Stimulated activated CD8-positive, alpha-beta memory T cell treated with anti-CD3 and anti-CD28 coated beads, Interleukin-12 subunit alpha, Interleukin-12 subunit beta, amount 100 ng/mL, for 1 hour (primary cell): ENCODE measurements at regions not wholly inside any gene's neighbourhood (a gene's known extent, or its start where the extent isn't known, plus 50 kb on each side); places are given as distances from the start of the nearest gene placed in this dataset.

Source experiments
- DNase-seq: peaks from one replicate; pipeline ENCODE4 v3.0.0-alpha.2; 2020; ENCODE audit warnings: low read depth

GRCh38 chr4:13248621-13249298 lies 235.4 kb downstream of the RAB28 start:
- DNase-seq: no peak

DNA sequence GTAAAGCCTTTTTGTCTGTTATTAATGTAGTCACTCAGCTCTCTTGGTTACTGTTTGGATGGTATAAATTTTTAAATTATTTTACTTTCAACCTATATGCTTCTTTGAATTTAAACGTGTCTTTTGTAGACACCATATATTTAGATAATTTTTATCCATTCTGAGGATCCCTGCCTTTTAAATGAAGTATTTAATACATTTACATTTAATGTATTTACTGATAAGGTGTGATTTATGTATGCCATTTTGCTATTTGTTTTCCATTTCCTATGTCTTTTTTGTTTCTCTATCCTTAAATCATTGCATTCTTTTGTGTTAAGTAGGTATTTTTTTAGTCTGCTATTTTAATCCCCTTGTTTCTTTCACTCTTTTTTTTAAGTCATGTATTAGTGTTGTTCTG lies 238.0 kb downstream of the RAB28 start:
- DNase-seq: no peak

- DNase-seq: no peak
These were observed 239.7 kb downstream of the RAB28 start for GRCh38 chr4:13244444-13244843.

DNA sequence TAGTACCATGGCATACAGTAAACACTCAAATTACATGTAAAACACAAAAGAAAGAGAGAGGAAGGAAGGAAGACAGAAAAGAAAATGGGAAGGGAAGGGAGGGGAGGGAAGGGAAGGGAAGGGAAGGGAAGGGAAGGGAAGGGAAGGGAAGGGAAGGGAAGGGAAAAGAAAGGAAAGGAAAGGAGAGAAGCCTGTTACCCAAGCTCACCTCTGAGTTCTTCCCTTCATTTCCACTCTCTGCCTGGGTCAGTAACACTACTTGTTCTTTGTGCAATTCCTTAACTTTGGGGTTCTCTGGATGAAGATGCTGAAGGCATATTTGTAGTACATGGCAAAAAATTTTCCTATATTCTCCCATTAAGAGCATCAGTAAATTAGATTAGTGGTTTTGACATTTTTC lies 241.0 kb downstream of the RAB28 start:
- no peak for DNase-seq

DNA sequence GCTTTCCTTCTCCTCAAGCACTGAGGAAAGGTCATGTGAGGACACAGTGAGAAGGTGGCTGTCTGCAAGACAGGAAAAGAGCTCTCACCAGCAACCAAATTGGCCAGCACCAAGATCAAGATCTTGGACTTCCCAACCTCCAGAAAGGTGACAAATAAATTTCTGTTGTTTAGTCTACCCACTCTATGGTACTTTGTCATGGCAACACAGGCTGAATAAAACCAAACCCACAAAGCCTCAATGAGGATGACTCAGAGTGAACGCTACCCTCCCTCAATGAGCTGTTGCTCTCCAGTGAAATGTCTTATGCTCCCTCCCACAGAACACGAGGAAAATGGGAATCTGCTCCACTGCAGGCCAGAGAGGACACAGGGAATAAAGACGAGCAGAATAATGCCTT lies 244.1 kb downstream of the RAB28 start:
- no peak for DNase-seq

GRCh38 chr4:13238936-13239335 lies 245.2 kb downstream of the RAB28 start:
- DNase-seq: no peak

DNA sequence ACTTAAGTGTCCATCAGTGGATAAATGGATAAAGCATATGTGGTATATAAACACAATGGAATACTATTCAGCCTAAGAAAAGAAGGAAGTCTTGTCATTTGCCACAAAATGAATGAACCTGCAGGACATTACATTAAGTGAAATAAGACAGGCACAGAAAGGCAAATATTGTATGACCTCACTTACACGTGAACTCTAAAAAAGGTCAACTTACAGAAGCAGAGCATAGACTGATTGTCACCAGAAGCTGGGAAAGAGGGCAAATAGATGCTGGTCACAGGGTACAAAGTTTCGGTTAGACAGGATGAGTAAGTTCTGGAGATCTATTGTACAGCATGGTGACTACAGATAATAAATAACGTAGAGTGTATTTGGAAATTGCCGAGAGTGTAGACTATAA lies 247.7 kb downstream of the RAB28 start:
- DNase-seq: no peak

GRCh38 chr4:13233755-13234154 lies 250.4 kb downstream of the RAB28 start:
- DNase-seq: no peak

DNA sequence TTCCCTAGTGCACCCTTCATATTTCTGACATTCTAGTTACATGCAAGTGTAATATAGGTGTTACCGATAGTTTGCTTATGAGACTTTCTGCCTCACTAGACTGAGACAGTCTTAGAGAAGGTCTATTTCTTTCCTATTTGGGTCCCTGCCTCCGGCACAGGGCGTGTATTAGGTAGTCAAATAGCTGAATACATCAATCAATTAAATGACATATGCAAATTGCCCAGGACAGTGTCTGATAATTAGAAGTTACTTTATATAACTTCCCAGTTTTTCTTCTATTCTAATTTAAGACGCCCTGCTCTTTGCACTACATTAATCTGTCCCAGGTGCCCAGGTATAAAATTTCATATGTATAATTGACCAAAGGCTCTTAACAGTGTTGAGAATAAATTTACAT lies 264.2 kb downstream of the RAB28 start:
- DNase-seq: no peak

DNA sequence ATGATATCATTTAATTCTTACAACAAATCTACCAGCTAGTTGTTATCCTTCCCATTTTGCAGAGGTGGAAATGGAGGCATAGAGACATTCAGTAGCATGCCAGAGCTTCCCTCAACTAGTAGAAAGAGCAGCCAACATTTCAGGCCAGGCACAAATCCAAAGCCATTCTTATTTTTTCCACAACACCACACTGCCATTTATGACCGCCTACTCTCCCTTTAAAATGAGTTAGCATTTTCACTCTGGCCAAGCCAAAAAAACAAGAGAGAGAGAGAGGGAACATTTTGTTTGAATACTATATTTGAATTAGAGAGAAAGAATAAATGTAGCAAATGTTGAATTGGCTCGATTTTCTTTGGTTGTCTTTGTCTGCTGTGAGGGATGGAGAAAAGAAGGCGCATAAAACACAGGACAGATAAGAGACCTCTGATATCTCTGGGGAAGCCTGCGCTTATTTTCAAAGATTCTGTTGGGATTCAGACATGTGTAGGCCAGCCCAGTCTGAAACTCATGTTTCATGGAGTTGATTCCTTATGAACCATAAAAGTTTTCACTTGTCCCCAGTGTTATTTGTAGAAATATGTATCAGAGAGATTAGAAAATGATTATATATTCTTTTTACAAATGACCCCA lies 265.7 kb downstream of the RAB28 start:
- no peak for DNase-seq

- DNase-seq: no peak
These were observed 268.6 kb downstream of the RAB28 start for GRCh38 chr4:13215560-13215959.

DNA sequence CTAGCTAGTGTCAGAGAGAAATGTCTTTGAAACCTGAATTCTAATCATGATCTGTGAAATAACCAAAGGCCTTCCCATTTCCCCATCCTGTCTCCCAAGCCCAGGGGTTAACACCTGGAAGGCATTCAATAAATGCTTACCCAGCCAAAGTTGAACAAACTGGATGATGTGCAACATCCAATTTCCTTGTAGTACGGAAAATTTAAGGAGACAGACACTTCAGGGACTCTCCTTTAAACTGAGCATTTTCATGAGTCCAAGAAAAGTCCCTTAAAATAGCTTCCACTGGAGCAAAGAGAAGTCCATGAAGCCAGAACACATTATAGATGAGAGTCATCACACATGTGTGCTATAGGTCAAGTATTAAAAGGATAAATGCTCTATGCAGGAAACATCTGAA lies 271.2 kb downstream of the RAB28 start:
- no peak for DNase-seq

DNA sequence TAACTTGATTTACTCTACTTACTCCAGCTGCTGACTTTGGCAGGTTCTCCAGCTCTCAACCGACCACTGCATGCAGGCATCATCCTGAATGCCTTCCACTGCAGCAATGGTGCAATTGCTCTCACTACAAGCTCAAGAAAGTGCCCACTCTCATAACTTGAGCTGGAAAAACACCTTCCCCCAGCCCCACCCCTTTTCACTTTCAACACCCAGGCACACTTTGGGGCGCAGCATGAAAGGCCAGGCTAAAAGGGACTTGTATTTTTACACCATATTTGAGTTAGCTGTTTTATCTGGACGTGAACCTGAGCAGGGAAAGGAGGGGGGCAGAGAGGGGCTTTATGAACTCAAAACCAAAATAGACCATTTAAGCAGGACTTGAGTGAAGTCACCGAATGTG lies 274.5 kb downstream of the RAB28 start:
- DNase-seq: no peak

DNA sequence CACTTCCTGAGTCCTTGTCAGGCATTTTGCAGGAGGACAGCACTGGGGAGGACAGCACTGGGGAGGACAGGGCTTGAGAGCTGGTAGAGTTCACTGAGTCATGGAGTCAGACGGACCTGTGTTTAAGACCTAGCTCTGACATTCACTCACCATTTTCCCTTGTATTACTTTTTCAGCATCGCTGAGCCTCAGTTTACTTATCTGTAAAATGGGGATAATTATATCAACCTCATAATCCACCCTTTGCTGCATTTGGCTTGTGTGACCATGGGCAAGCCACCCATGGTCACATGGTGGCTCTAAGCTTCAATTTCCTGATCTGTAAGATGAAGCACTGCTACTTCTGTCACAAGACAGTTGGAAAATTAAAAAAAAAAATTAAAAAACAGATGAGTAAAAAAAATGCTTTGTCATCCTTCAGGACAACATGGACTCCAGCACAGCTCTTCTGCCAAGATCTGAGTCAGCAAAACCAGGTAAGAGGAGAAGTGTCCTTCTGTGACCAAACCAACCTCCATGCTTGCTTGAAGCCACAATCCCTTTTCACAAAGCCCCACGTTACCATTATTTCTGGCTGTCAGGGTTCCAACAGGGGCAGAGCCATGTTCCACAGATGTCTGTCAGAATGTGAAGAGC lies 275.5 kb downstream of the RAB28 start:
- DNase-seq: no peak

GRCh38 chr4:13207226-13207625 lies 276.9 kb downstream of the RAB28 start:
- no peak for DNase-seq

DNA sequence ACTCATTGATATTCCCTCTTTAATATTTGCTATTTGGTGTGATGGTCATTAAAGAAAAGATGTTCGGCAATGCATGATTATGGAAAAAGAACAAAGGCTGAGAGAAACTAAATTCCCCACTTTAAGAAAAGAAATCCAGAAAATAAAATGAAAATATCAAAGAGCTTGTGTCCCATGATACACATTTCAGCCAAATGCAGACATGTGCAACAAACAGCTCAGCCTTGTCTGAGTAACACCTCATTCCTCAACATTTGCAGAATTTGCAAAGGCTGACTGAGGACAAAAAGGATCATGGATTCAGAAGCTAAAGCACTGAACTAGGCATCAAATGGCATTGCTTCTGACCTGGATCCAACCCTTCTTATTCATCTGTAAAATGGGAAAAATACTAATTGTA lies 281.0 kb downstream of the RAB28 start:
- no peak for DNase-seq

GRCh38 chr4:13202701-13203100 lies 281.4 kb downstream of the RAB28 start:
- no peak for DNase-seq

DNA sequence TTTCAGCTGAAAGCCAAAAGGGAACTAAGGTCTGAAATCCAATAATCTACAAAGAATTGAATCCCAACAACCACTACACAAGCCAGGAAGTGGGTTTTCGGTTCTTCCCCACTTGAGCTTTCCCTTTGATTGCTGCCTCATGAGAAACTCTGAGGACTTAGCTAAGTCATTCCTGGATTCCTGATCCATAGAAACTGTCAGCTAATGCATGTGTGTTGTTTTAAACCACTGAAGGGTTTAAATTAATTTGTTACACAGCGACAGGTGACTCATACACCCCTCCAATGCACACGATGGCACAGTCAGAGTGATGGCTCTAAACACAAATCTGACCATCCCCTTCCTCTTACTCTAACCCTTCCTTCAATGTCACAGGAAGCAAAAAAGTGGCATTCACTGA lies 282.9 kb downstream of the RAB28 start:
- no peak for DNase-seq

- DNase-seq: no peak
These were observed 287.4 kb downstream of the RAB28 start for GRCh38 chr4:13196721-13197120.

DNA sequence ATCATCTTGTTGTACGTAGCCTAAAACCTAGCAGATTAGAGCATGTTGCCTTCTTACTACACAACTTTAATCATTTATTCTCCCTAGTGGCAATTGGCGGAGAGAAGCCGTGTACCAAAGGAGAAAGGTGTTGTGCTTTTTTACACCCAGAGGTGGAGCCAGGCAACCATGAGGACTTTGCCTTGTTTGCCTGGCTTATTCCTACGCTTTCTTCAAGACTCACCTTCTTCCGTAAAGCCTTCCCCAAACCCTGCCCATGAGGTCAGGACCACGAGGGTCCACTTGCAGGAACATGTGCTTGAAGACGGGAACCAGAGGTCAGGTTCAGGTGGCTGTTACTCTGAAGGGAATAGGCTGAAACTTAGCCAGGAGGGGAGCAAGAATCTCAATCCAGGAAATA lies 290.5 kb downstream of the RAB28 start:
- DNase-seq: no peak

DNA sequence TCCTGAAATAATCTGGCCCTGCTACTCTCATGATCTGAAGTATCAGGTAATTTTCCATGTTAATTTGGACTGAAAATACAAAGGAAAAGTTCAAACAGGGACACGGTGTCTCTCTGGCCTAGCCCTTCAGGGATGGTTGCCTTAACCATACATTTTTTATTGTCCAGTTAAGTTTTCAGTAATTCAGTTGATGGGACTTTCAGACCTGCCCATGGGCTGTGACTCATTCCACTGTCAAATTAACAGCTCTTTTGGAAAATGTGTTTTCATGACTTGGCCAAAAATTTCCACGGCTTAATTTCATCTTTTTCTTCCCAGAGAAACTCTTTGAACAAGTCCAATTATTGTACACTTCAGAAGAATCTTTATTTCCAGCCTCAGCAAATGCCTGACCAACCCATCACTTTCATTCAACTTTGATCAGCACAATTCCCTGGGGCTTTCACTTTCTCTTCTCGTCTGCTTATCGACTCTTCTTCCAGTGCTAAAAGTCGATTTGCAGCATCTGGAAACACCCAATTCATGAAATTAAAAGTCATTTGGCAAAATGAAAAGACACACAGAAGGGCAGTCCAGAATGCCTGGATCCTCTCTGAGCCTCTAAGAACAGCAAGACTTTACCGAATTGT lies 293.9 kb downstream of the RAB28 start:
- DNase-seq: no peak

GRCh38 chr4:13184199-13184598 lies 299.9 kb downstream of the RAB28 start:
- DNase-seq: no peak

DNA sequence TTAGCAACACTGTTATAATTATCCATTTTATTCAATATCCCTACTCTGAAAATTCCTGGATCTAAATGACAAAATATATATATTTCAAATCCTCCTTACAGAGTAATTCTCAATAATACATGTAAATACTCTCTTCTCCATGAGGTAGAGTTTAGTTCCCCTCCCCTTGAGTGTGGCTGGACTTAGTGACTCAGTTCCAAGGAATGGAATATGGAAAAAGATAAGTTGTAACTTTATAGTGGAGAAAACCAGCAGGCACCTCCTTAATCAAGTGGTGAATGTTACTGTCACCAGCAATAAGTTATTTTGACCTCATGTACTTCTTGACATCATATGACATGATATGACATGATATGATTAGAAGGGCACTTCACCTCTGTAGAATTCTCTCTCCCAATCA lies 302.0 kb downstream of the RAB28 start:
- no peak for DNase-seq
